ENCODE measurements at regions not wholly inside any gene's neighbourhood (a gene's known extent, or its start where the extent isn't known, plus 50 kb on each side); places are given as distances from the start of the nearest gene placed in this dataset.

- Histone ChIP-seq H3K4me3 (ENCODE audit: low read length in 2 of 2) (no peak overlapping the region), H3K27me3 (ENCODE audit: control insufficient read depth in 2 of 2, insufficient read depth in 2 of 2, low read length in 2 of 2) (no peaks in the 10 kb centered on the region), H3K9ac (ENCODE audit: low read depth in 1 of 2, low read length in 2 of 2) (no peak overlapping the region), H3K4me1 (ENCODE audit: control insufficient read depth in 2 of 2, insufficient read depth in 2 of 2, low read length in 2 of 2) (no peaks in the 10 kb centered on the region), H3K27ac (ENCODE audit: low read depth in 2 of 2, low read length in 2 of 2) (no peak overlapping the region), H3K9me3 (ENCODE audit: control insufficient read depth in 2 of 2, low read length in 2 of 2) (peaks cover 0 to 3% of the 10 kb centered on the region in 2 donors), H3K36me3 (ENCODE audit: control insufficient read depth in 2 of 2, insufficient read depth in 2 of 2, low read length in 2 of 2) (no peaks in the 10 kb centered on the region)
Measured at GRCh38 chr5:166436872-166437271, 1854.6 kb upstream of the WWC1 start.

- H3K4me3 ChIP-seq (ENCODE audit: low read length in 2 of 2), result no peak overlapping the region
- no peaks in the 10 kb centered on the region for H3K9me3 ChIP-seq (ENCODE audit: control insufficient read depth in 2 of 2, low read length in 2 of 2)
- H3K4me1 ChIP-seq (ENCODE audit: control insufficient read depth in 2 of 2, insufficient read depth in 2 of 2, low read length in 2 of 2), result no peaks in the 10 kb centered on the region
- no peaks in the 10 kb centered on the region for H3K27me3 ChIP-seq (ENCODE audit: control insufficient read depth in 2 of 2, insufficient read depth in 2 of 2, low read length in 2 of 2)
- no peak overlapping the region for H3K27ac ChIP-seq (ENCODE audit: low read depth in 2 of 2, low read length in 2 of 2)
- no peak overlapping the region for H3K9ac ChIP-seq (ENCODE audit: low read depth in 1 of 2, low read length in 2 of 2)
- no peaks in the 10 kb centered on the region for H3K36me3 ChIP-seq (ENCODE audit: control insufficient read depth in 2 of 2, insufficient read depth in 2 of 2, low read length in 2 of 2)
Measured at GRCh38 chr5:166486348-166486747, 1805.1 kb upstream of the WWC1 start.

DNA sequence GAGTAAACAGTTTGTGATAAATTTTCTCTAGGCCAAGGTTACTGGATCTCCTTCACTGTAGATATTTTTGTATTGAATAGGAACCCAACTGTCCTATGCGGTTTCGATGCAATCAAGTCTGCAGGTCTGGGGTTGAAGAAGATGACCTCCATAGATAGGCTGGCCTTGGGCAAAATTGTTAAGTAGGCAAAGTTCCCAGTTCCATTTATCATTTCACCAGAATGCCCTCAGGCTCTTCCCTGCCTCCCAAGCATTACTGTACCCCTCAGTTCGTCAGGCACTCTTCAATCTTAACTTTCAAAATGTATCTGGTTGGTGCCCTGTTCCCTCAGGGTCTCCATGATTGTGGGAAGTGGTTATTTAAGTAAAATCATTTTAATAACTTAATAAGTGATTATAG is 1802.9 kb upstream of the WWC1 start:
- Histone ChIP-seq H3K9ac (ENCODE audit: low read depth in 1 of 2, low read length in 2 of 2) (no peak overlapping the region), H3K4me1 (ENCODE audit: control insufficient read depth in 2 of 2, insufficient read depth in 2 of 2, low read length in 2 of 2) (no peaks in the 10 kb centered on the region), H3K27ac (ENCODE audit: low read depth in 2 of 2, low read length in 2 of 2) (no peak overlapping the region), H3K27me3 (ENCODE audit: control insufficient read depth in 2 of 2, insufficient read depth in 2 of 2, low read length in 2 of 2) (no peaks in the 10 kb centered on the region), H3K36me3 (ENCODE audit: control insufficient read depth in 2 of 2, insufficient read depth in 2 of 2, low read length in 2 of 2) (no peaks in the 10 kb centered on the region), H3K4me3 (ENCODE audit: low read length in 2 of 2) (no peak overlapping the region), H3K9me3 (ENCODE audit: control insufficient read depth in 2 of 2, low read length in 2 of 2) (no peaks in the 10 kb centered on the region)

- Histone ChIP-seq H3K4me1 (ENCODE audit: control insufficient read depth in 2 of 2, insufficient read depth in 2 of 2, low read length in 2 of 2) (no peaks in the 10 kb centered on the region), H3K9me3 (ENCODE audit: control insufficient read depth in 2 of 2, low read length in 2 of 2) (no peaks in the 10 kb centered on the region), H3K27ac (ENCODE audit: low read depth in 2 of 2, low read length in 2 of 2) (no peak overlapping the region), H3K27me3 (ENCODE audit: control insufficient read depth in 2 of 2, insufficient read depth in 2 of 2, low read length in 2 of 2) (no peaks in the 10 kb centered on the region), H3K9ac (ENCODE audit: low read depth in 1 of 2, low read length in 2 of 2) (no peak overlapping the region), H3K4me3 (ENCODE audit: low read length in 2 of 2) (no peak overlapping the region), H3K36me3 (ENCODE audit: control insufficient read depth in 2 of 2, insufficient read depth in 2 of 2, low read length in 2 of 2) (no peaks in the 10 kb centered on the region)
Measured at GRCh38 chr5:166493040-166493439, 1798.4 kb upstream of the WWC1 start.

DNA sequence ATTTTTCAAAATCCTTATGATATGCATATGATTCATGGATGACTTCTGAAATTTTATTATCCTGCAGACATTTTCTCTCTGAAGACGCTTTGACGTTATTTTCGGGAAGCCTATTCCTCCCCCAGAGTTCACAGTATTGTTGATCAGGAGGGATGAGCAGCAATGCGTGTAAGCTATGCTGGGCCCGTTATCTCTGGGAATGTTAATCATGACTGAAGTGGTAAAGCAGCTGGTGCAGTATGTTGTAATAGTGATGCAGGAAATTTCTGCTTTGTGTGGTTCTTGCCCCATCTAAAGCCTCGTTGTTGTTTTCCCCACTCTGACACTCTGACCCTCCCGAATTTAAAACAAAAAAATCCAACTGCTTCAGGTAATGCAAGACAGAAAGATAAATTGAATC is 1797.8 kb upstream of the WWC1 start:
- Histone ChIP-seq H3K27me3 (ENCODE audit: control insufficient read depth in 2 of 2, insufficient read depth in 2 of 2, low read length in 2 of 2) (no peaks in the 10 kb centered on the region), H3K9ac (ENCODE audit: low read depth in 1 of 2, low read length in 2 of 2) (no peak overlapping the region)

DNA sequence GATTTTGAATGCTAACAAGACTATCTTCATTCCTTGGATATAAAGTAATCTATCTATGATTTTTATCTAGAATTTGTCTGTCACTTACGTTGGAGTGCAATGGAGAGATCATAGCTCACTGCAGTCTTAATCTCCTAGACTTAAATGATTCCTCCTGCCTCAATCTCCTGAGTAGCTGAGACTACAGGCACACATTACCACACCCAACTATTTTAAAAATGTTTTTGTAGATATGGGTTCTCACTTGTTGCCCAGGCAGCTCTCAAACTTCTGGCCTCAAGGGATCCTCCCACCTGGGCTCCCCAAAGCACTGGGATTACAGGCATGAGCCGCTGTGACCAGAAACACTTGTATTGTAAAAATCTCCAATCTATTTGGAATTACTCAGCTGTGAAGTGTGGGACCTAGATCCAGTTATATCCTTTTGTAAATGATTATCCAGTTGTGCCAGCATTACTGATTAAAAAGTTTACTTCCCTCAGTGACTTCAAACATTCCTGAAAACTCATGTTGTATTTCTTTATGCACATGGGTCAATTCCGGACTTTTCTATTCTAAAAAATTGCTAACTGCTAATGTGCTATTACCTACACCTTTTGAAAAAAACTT is 1793.8 kb upstream of the WWC1 start:
- Histone ChIP-seq H3K27ac (ENCODE audit: low read depth in 2 of 2, low read length in 2 of 2) (no peak overlapping the region), H3K9ac (ENCODE audit: low read depth in 1 of 2, low read length in 2 of 2) (no peak overlapping the region), H3K4me1 (ENCODE audit: control insufficient read depth in 2 of 2, insufficient read depth in 2 of 2, low read length in 2 of 2) (no peaks in the 10 kb centered on the region), H3K27me3 (ENCODE audit: control insufficient read depth in 2 of 2, insufficient read depth in 2 of 2, low read length in 2 of 2) (no peaks in the 10 kb centered on the region), H3K36me3 (ENCODE audit: control insufficient read depth in 2 of 2, insufficient read depth in 2 of 2, low read length in 2 of 2) (no peaks in the 10 kb centered on the region), H3K4me3 (ENCODE audit: low read length in 2 of 2) (no peak overlapping the region), H3K9me3 (ENCODE audit: control insufficient read depth in 2 of 2, low read length in 2 of 2) (no peaks in the 10 kb centered on the region)

More for the DNA sequence above, 1797.8 kb upstream of the WWC1 start:
- Histone ChIP-seq H3K36me3 (ENCODE audit: control insufficient read depth in 2 of 2, insufficient read depth in 2 of 2, low read length in 2 of 2) (no peaks in the 10 kb centered on the region), H3K27ac (ENCODE audit: low read depth in 2 of 2, low read length in 2 of 2) (no peak overlapping the region), H3K4me3 (ENCODE audit: low read length in 2 of 2) (no peak overlapping the region), H3K4me1 (ENCODE audit: control insufficient read depth in 2 of 2, insufficient read depth in 2 of 2, low read length in 2 of 2) (no peaks in the 10 kb centered on the region), H3K9me3 (ENCODE audit: control insufficient read depth in 2 of 2, low read length in 2 of 2) (no peaks in the 10 kb centered on the region)

DNA sequence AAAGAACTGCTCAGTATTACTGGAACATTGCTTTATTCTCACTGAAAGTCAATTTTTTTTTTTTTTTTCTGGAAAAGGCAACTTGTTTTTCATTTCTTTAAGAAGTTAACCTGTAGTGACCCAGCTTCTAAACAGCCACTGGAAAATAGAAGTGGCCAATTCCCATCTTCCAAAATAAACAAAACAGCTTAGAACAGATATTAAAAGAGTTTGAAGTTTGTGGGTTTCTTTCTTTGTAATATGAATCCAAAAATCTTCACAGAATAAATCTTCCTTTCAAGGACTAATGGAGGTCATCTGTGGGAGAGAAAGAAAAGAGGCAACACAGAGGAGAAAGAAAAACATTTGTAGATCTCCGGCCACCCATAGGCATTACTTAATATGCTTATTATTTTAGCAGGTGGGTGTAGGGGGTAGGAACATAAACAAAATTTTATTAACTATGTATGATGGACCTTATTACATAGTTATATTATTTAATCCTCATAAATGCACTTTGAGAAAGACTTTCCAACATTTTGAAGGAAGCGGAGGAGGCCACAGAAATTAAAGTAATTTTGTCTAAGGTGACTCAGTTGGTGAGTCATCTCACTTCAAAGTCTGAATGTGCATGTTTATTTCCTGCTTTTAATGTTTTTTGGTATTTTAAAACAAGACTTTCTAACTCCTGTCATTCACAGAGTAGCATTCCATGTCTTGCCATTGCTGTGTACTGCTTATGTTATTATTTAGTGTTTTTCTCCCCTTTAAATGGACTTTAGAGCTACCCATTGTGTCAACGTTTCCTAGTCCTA is 1791.8 kb upstream of the WWC1 start:
- Histone ChIP-seq H3K4me3 (ENCODE audit: low read length in 2 of 2) (no peak overlapping the region), H3K9ac (ENCODE audit: low read depth in 1 of 2, low read length in 2 of 2) (no peak overlapping the region), H3K27ac (ENCODE audit: low read depth in 2 of 2, low read length in 2 of 2) (no peak overlapping the region), H3K4me1 (ENCODE audit: control insufficient read depth in 2 of 2, insufficient read depth in 2 of 2, low read length in 2 of 2) (no peaks in the 10 kb centered on the region), H3K36me3 (ENCODE audit: control insufficient read depth in 2 of 2, insufficient read depth in 2 of 2, low read length in 2 of 2) (no peaks in the 10 kb centered on the region), H3K27me3 (ENCODE audit: control insufficient read depth in 2 of 2, insufficient read depth in 2 of 2, low read length in 2 of 2) (no peaks in the 10 kb centered on the region), H3K9me3 (ENCODE audit: control insufficient read depth in 2 of 2, low read length in 2 of 2) (no peaks in the 10 kb centered on the region)

GRCh38 chr5:166503506-166503905 is 1787.9 kb upstream of the WWC1 start:
- H3K27ac ChIP-seq (ENCODE audit: low read depth in 2 of 2, low read length in 2 of 2), result no peak overlapping the region
- H3K36me3 ChIP-seq (ENCODE audit: control insufficient read depth in 2 of 2, insufficient read depth in 2 of 2, low read length in 2 of 2), result no peaks in the 10 kb centered on the region
- H3K4me3 ChIP-seq (ENCODE audit: low read length in 2 of 2), result no peak overlapping the region
- no peak overlapping the region for H3K9ac ChIP-seq (ENCODE audit: low read depth in 1 of 2, low read length in 2 of 2)
- H3K27me3 ChIP-seq (ENCODE audit: control insufficient read depth in 2 of 2, insufficient read depth in 2 of 2, low read length in 2 of 2), result no peaks in the 10 kb centered on the region
- no peaks in the 10 kb centered on the region for H3K4me1 ChIP-seq (ENCODE audit: control insufficient read depth in 2 of 2, insufficient read depth in 2 of 2, low read length in 2 of 2)
- H3K9me3 ChIP-seq (ENCODE audit: control insufficient read depth in 2 of 2, low read length in 2 of 2), result no peaks in the 10 kb centered on the region

- Histone ChIP-seq H3K36me3 (ENCODE audit: control insufficient read depth in 2 of 2, insufficient read depth in 2 of 2, low read length in 2 of 2) (no peaks in the 10 kb centered on the region), H3K27me3 (ENCODE audit: control insufficient read depth in 2 of 2, insufficient read depth in 2 of 2, low read length in 2 of 2) (no peaks in the 10 kb centered on the region), H3K9ac (ENCODE audit: low read depth in 1 of 2, low read length in 2 of 2) (no peak overlapping the region), H3K4me1 (ENCODE audit: control insufficient read depth in 2 of 2, insufficient read depth in 2 of 2, low read length in 2 of 2) (no peaks in the 10 kb centered on the region), H3K4me3 (ENCODE audit: low read length in 2 of 2) (no peak overlapping the region), H3K27ac (ENCODE audit: low read depth in 2 of 2, low read length in 2 of 2) (no peak overlapping the region), H3K9me3 (ENCODE audit: control insufficient read depth in 2 of 2, low read length in 2 of 2) (no peaks in the 10 kb centered on the region)
Measured at GRCh38 chr5:166505067-166505466, 1786.4 kb upstream of the WWC1 start.

- Histone ChIP-seq H3K9me3 (ENCODE audit: control insufficient read depth in 2 of 2, low read length in 2 of 2) (no peaks in the 10 kb centered on the region), H3K36me3 (ENCODE audit: control insufficient read depth in 2 of 2, insufficient read depth in 2 of 2, low read length in 2 of 2) (no peaks in the 10 kb centered on the region), H3K27ac (ENCODE audit: low read depth in 2 of 2, low read length in 2 of 2) (no peak overlapping the region), H3K4me1 (ENCODE audit: control insufficient read depth in 2 of 2, insufficient read depth in 2 of 2, low read length in 2 of 2) (no peaks in the 10 kb centered on the region), H3K9ac (ENCODE audit: low read depth in 1 of 2, low read length in 2 of 2) (no peak overlapping the region), H3K27me3 (ENCODE audit: control insufficient read depth in 2 of 2, insufficient read depth in 2 of 2, low read length in 2 of 2) (no peaks in the 10 kb centered on the region), H3K4me3 (ENCODE audit: low read length in 2 of 2) (no peak overlapping the region)
Measured at GRCh38 chr5:166505544-166505943, 1785.9 kb upstream of the WWC1 start.

All from mucosa of rectum (tissue), 2 donors.